A673 (cell line): ENCODE measurements at regions not wholly inside any gene's neighbourhood (a gene's known extent, or its start where the extent isn't known, plus 50 kb on each side); places are given as distances from the start of the nearest gene placed in this dataset.

ENCODE experiments used
- BruUV-seq: library from RNA; stranded (reverse); fragments of 400-500 nt; replicated peaks from 2 replicates; lab custom pipeline; 2021; lab: Mats Ljungman, UMichigan
- CTCF ChIA-PET: fragments of 300-600 bp; sonication (Branson Sonifier 250); formaldehyde crosslinking; loops from one replicate; lab custom pipeline; 2022; ENCODE audit warnings: antibody characterized with exemption; lab: Charles Lee
- POLR2A ChIA-PET: fragments of 300-600 bp; sonication (Branson Sonifier 250); formaldehyde crosslinking; loops from one replicate; lab custom pipeline; 2022; ENCODE audit warnings: antibody characterized with exemption; ENCODE audit not compliant: low non-redundant PET; lab: Charles Lee
- DNase-seq: peaks from one replicate; pipeline ENCODE4 v3.0.0-alpha.2; 2015; ENCODE audit warnings: low spot score
- H3K27ac ChIP-seq: fragments of 200-600 bp; sonication (generic); 2 replicates; pipeline ENCODE4 v1.5.1; 2016; ENCODE audit warnings: mixed run types, low read depth, mild to moderate bottlenecking, mixed read lengths, antibody characterized with exemption, low read length; ENCODE audit not compliant: poor library complexity, severe bottlenecking
- H3K27me3 ChIP-seq: fragments of 200-600 bp; sonication (generic); replicated peaks from 2 replicates; pipeline ENCODE4 v1.6.1; 2017; ENCODE audit warnings: mixed run types, low read depth, mild to moderate bottlenecking, mixed read lengths, antibody characterized with exemption, low read length; ENCODE audit not compliant: insufficient read depth, poor library complexity
- H3K36me3 ChIP-seq: fragments of 200-600 bp; sonication (generic); 2 replicates; pipeline ENCODE4 v1.6.1; 2016; ENCODE audit warnings: mixed run types, mild to moderate bottlenecking, mixed read lengths, antibody characterized with exemption, low read length; ENCODE audit not compliant: insufficient read depth, poor library complexity, severe bottlenecking
- H3K4me1 ChIP-seq: fragments of 200-600 bp; sonication (generic); 2 replicates; pipeline ENCODE4 v1.6.1; 2017; ENCODE audit warnings: mixed run types, mild to moderate bottlenecking, mixed read lengths, antibody characterized with exemption, low read length; ENCODE audit not compliant: insufficient read depth, poor library complexity, severe bottlenecking
- H3K4me3 ChIP-seq: fragments of 200-600 bp; sonication (generic); 2 replicates; pipeline ENCODE4 v1.5.1; 2016; ENCODE audit warnings: low read depth, mixed run types, mild to moderate bottlenecking, mixed read lengths, low read length; ENCODE audit not compliant: poor library complexity, severe bottlenecking
- H3K9me3 ChIP-seq: fragments of 200-600 bp; sonication (generic); 2 replicates; pipeline ENCODE4 v1.6.1; 2016; ENCODE audit warnings: mixed run types, low read depth, mild to moderate bottlenecking, mixed read lengths, antibody characterized with exemption, low read length; ENCODE audit not compliant: poor library complexity, severe bottlenecking
- CTCF ChIP-seq: fragments of 300-800, 200-600 bp; sonication (generic); conservative IDR thresholded peaks from 2 replicates; pipeline ENCODE4 v1.5.1; 2017; ENCODE audit warnings: low read depth, mild to moderate bottlenecking, antibody characterized with exemption, low read length, moderate library complexity, mixed read lengths
- EZH2 ChIP-seq: fragments of 200-600 bp; sonication (generic); IDR thresholded peaks from 2 replicates; pipeline ENCODE4 v1.6.1; 2017; ENCODE audit warnings: borderline replicate concordance, low read depth, mild to moderate bottlenecking, mixed read lengths, antibody characterized with exemption, low read length; ENCODE audit not compliant: poor library complexity, severe bottlenecking
- intact Hi-C: fragments of 100-400 bp; cut with micrococcal nuclease; formaldehyde crosslinking; loops from one replicate; pipeline ENCODE4 v1.10.0; 2022; ENCODE audit not compliant: unreplicated experiment

- no peaks in the 10 kb centered on the region for H3K36me3 ChIP-seq
- peaks cover 41% of the 10 kb centered on the region for H3K27me3 ChIP-seq
- TF ChIP-seq CTCF, result no peak
- TF ChIP-seq EZH2, result no peak
- no peaks in the 10 kb centered on the region for H3K9me3 ChIP-seq
- ChIA-PET POLR2A (no interaction called here), CTCF (no interaction called here)
- no peak overlapping the region for H3K27ac ChIP-seq
- DNase-seq, result no peak
- H3K4me1 ChIP-seq, result no peaks in the 10 kb centered on the region
- BruUV-seq, result no TSS peak
- no peak overlapping the region for H3K4me3 ChIP-seq
- intact Hi-C loops, result no loop called here
Observed at GRCh38 chr2:23132823-23133595, 252.0 kb upstream of the KLHL29 start.

- ChIA-PET CTCF (no interaction called here), POLR2A (no interaction called here)
- TF ChIP-seq CTCF (no peak), EZH2 (no peak)
- Histone ChIP-seq H3K9me3 (no peaks in the 10 kb centered on the region), H3K36me3 (no peaks in the 10 kb centered on the region), H3K4me3 (no peak overlapping the region), H3K4me1 (no peaks in the 10 kb centered on the region), H3K27me3 (peaks cover 41% of the 10 kb centered on the region), H3K27ac (no peak overlapping the region)
- no peak for DNase-seq
- BruUV-seq, result no TSS peak
- intact Hi-C loops, result no loop called here
Observed at GRCh38 chr2:23134726-23135125, 250.3 kb upstream of the KLHL29 start.

GRCh38 chr2:23135481-23136100 is 249.4 kb upstream of the KLHL29 start:
- BruUV-seq, result no TSS peak

More at GRCh38 chr2:23135481-23136100, 249.4 kb upstream of the KLHL29 start:
- ChIA-PET CTCF (no interaction called here), POLR2A (no interaction called here)
- peaks cover 41% of the 10 kb centered on the region for H3K27me3 ChIP-seq
- intact Hi-C loops, result no loop called here
- H3K4me1 ChIP-seq, result no peaks in the 10 kb centered on the region
- H3K36me3 ChIP-seq, result no peaks in the 10 kb centered on the region
- H3K4me3 ChIP-seq, result no peak overlapping the region
- TF ChIP-seq EZH2 (no peak), CTCF (no peak)
- no peaks in the 10 kb centered on the region for H3K9me3 ChIP-seq
- no peak overlapping the region for H3K27ac ChIP-seq
- DNase-seq, result no peak
